ENCODE measurements at regions not wholly inside any gene's neighbourhood (a gene's known extent, or its start where the extent isn't known, plus 50 kb on each side); places are given as distances from the start of the nearest gene placed in this dataset.
"Not testable (repeated sequence)": the region's sequence is repeated elsewhere in the genome, so short reads cannot be mapped to it uniquely, and the experiment has no call there.

GRCh38 chr16:52976539-52977167 is 76.0 kb downstream of the CHD9NB start:
- peak; percentile 8 for DNase-seq

GRCh38 chr16:52967744-52968143 is 85.0 kb downstream of the CHD9NB start:
- no peak for DNase-seq

GRCh38 chr16:52964290-52964689 is 88.4 kb downstream of the CHD9NB start:
- no peak for DNase-seq

GRCh38 chr16:52963855-52964242 is 88.8 kb downstream of the CHD9NB start:
- no peak for DNase-seq

- no peak for DNase-seq
Measured at GRCh38 chr16:52963212-52963854, 89.4 kb downstream of the CHD9NB start.

- DNase-seq = no peak
Measured at GRCh38 chr16:52958951-52959350, 93.7 kb downstream of the CHD9NB start.

- DNase-seq = no peak
Measured at GRCh38 chr16:52957199-52957598, 95.5 kb downstream of the CHD9NB start.

- DNase-seq = no peak
Measured at GRCh38 chr16:52956044-52956443, 96.7 kb downstream of the CHD9NB start.

- no peak for DNase-seq
Measured at GRCh38 chr16:52953215-52953614, 99.5 kb downstream of the CHD9NB start.

- DNase-seq = no peak
Measured at GRCh38 chr16:52948946-52949345, 103.8 kb downstream of the CHD9NB start.

- DNase-seq = no peak
Measured at GRCh38 chr16:52932321-52932720, 120.4 kb downstream of the CHD9NB start.

GRCh38 chr16:52929478-52930400 is 123.0 kb downstream of the CHD9NB start:
- no peak for DNase-seq

GRCh38 chr16:52928955-52929354 is 123.7 kb downstream of the CHD9NB start:
- DNase-seq = no peak

GRCh38 chr16:52925143-52925542 is 127.6 kb downstream of the CHD9NB start:
- peak; percentile 2 for DNase-seq

GRCh38 chr16:52924162-52924561 is 128.5 kb downstream of the CHD9NB start:
- no peak for DNase-seq

- DNase-seq = no peak
Measured at GRCh38 chr16:52921104-52921503, 131.6 kb downstream of the CHD9NB start.

GRCh38 chr16:52920331-52920730 is 132.4 kb downstream of the CHD9NB start:
- no peak for DNase-seq

GRCh38 chr16:52914428-52914827 is 138.3 kb downstream of the CHD9NB start:
- DNase-seq = no peak

GRCh38 chr16:52912565-52913173 is 140.0 kb downstream of the CHD9NB start:
- DNase-seq = peak; percentile 62

GRCh38 chr16:52908057-52908456 is 144.6 kb downstream of the CHD9NB start:
- not testable (repeated sequence) for DNase-seq

- DNase-seq = no peak
Measured at GRCh38 chr16:52906281-52906680, 146.4 kb downstream of the CHD9NB start.

- DNase-seq = no peak
Measured at GRCh38 chr16:52896478-52897164, 156.1 kb downstream of the CHD9NB start.

- DNase-seq = no peak
Measured at GRCh38 chr16:52874042-52874441, 178.7 kb downstream of the CHD9NB start.
